GM12872 (cell line): ENCODE measurements at regions not wholly inside any gene's neighbourhood (a gene's known extent, or its start where the extent isn't known, plus 50 kb on each side); places are given as distances from the start of the nearest gene placed in this dataset.

Source experiments
- CTCF ChIP-seq: IDR thresholded peaks from 3 replicates; pipeline ENCODE4 v1.5.1; 2011; ENCODE audit warnings: low read depth, mild to moderate bottlenecking, low read length, moderate library complexity; ENCODE audit not compliant: insufficient read depth

DNA sequence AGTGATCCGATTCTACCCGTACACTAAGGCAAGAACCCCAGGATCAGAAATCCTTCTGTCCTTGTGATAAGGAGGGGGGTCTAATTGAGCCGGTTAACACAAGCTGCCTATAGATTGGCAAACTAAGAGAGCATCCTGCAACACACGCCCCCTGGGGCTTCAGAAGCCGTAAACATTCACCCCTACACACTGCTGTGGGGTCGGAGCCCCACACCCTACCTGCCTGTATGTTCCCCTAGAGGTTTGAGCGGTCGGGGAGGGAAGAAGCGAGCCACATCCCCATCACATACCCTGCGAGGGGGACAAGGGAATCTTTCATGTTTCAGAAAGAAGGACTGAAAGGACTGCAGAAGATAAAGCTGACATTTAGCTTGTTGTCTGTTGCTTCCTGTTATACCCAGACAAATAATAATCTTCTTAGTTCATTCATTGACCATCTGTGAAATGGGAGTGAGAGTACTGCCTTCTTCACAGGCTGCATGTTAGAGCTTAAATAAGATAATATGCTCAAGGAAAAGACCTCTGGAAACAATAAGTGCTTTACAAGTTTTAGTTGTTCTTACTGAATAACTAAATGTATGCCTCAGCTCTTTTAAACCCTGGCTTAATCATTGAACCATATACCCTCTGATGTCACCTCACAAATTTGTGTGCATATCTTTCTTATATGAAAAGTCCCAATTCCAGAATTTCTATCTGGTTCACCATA is 74.2 kb upstream of the RNF217 start:
- no peak for TF ChIP-seq CTCF

DNA sequence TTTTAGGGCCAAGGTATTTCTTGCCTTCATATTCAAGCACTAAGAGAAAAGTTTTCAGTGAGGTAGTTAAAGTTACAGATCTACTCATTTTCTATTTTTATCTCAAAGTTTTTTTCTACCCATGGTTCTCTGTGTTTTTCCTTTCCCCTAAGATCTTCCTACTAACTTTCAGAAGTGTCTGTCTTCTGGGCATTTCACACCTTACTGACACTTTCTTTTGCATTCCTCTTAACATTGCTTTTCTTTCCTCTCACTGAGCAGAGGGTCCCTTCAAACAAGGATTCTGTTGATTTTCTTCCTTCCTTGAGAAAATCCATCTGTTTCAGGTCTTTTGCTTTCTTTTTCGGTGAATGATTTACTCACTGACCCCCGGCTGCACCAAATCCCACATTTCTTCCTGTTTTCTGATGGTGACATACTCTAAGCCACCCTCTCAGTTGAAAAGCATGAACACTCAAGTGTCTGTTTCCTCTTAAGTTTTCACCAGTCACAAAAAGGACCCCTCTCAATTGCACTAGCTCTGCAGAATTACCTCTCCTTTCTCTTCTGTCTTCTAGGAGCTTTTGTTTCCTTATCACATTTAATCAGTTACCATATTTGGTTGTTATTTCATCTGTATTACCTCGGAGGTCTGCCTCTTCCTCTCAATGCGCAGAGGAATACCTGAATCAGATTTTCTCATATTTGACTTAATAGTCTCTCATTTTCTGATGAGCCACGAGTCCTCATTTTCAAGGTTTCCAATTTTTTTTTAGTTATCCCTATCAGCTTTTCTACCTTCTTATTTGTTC is 73.5 kb upstream of the RNF217 start:
- TF ChIP-seq CTCF, result no peak

DNA sequence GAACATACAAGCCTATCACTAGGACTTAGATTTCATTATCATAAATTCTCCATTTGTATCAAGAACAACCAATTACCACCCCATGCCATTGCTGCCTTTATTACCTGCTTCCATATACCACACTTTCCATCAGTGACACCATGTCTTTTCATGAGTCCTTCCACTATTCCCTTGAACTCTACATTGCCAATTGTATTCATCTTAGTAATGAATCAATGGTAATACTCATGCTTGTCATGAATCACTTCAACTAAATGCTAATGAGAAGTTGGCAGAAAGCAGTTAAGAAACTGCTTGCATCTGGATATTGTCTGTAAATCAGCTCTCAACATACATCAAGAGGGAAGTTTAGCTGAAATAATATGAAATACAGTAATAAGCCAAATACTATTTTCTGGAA is 61.2 kb upstream of the RNF217 start:
- no peak for TF ChIP-seq CTCF

GRCh38 chr6:124903797-124904196 is 58.4 kb upstream of the RNF217 start:
- no peak for TF ChIP-seq CTCF

- no peak for TF ChIP-seq CTCF
These were observed 54.6 kb upstream of the RNF217 start for GRCh38 chr6:124907596-124907995.
